ENCODE measurements at regions not wholly inside any gene's neighbourhood (a gene's known extent, or its start where the extent isn't known, plus 50 kb on each side); places are given as distances from the start of the nearest gene placed in this dataset.

- TF ChIP-seq TAF1 (IDR thresholded peaks at IDR 0.05; ENCODE audit: borderline replicate concordance, insufficient read depth, low read length) (no peak), POLR2AphosphoS5 (IDR thresholded peaks at IDR 0.05; ENCODE audit: low read depth, low read length) (no peak), SIN3A (IDR thresholded peaks at IDR 0.05; ENCODE audit: borderline replicate concordance, insufficient read depth, low read length) (no peak), REST (IDR thresholded peaks at IDR 0.05; ENCODE audit: insufficient read depth in 1 of 2, low read depth in 2 of 2, low read length in 2 of 2) (no peak), FOXP2 (optimal IDR thresholded peaks at IDR 0.05; ENCODE audit: borderline replicate concordance, extremely low read depth, extremely low read length, insufficient read depth) (no peak)
Observed at GRCh38 chr18:40687399-40687798, 1267.6 kb upstream of the PIK3C3 start.

Data from PFSK-1 (cell line).